GM12872 (cell line): ENCODE measurements at regions not wholly inside any gene's neighbourhood (a gene's known extent, or its start where the extent isn't known, plus 50 kb on each side); places are given as distances from the start of the nearest gene placed in this dataset.

ENCODE experiments used
- CTCF ChIP-seq: IDR thresholded peaks from 3 replicates; pipeline ENCODE4 v1.5.1; 2011; ENCODE audit warnings: low read depth, mild to moderate bottlenecking, low read length, moderate library complexity; ENCODE audit not compliant: insufficient read depth

GRCh38 chr1:166270476-166271150, 103.8 kb upstream of the FAM78B start:
- TF ChIP-seq CTCF, result no peak

- TF ChIP-seq CTCF, result no peak
Observed at GRCh38 chr1:166271151-166271538, 104.3 kb upstream of the FAM78B start.

GRCh38 chr1:166272155-166272554, 105.4 kb upstream of the FAM78B start:
- TF ChIP-seq CTCF, result no peak

GRCh38 chr1:166272851-166273250, 106.0 kb upstream of the FAM78B start:
- TF ChIP-seq CTCF, result no peak

GRCh38 chr1:166273618-166274017, 106.8 kb upstream of the FAM78B start:
- TF ChIP-seq CTCF, result no peak

- TF ChIP-seq CTCF, result no peak
Observed at GRCh38 chr1:166282391-166283137, 115.8 kb upstream of the FAM78B start.

GRCh38 chr1:166283190-166283589, 116.4 kb upstream of the FAM78B start:
- TF ChIP-seq CTCF, result no peak
